ENCODE measurements at regions not wholly inside any gene's neighbourhood (a gene's known extent, or its start where the extent isn't known, plus 50 kb on each side); places are given as distances from the start of the nearest gene placed in this dataset.

DNA sequence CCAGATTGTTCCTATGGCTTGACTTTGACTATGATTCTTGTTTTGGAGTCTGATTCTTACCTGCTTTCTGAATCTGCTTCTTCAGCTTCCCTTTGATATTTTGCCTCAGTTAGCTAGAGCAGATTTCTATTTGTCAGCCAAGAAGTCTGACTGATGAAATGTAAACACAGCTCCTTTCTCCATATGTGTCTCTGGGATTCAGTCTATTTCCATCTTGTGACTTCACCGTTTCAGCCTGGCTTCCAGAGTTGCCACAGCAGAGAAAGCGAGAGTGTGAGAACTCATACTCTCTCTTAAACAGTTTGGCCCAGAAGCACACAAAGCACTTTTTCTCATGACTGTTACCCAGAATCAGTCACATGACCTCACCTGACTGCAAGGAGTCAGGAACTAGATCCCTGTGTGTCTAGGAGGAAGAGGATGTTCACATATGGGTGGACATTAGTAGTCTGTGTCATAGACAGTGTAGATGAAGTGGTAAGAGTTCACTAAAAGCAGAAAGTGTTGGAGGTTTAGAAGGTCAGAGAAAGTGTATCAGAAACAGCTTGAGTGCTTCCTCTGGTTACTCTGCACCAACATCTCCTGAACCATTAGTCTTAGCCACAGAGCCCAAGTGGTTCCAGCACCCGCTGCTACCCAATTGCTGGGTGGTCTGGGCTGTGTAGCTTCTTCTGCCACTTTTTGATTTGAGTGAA is 103.4 kb upstream of the CDK6 start:
- no peak for ATAC-seq
- intact Hi-C loops (cut with DNase I) = no loop called here
- 91% methylated on average over 3 of the region's 3 CpGs for WGBS

GRCh38 chr7:92934096-92934495 is 97.7 kb upstream of the CDK6 start:
- DNase-seq (no peak), ATAC-seq (no peak)
- WGBS = 52% methylated on average over 1 of the region's 1 CpG
- Histone ChIP-seq H3K4me3 (ENCODE audit: low read length) (no peak overlapping the region), H3K9me3 (ENCODE audit: control insufficient read depth, low read length) (no peaks in the 10 kb centered on the region), H3K4me1 (ENCODE audit: control insufficient read depth, insufficient read depth, low read length) (no peaks in the 10 kb centered on the region), H3K27ac (ENCODE audit: low read length) (no peak overlapping the region), H3K27me3 (ENCODE audit: control insufficient read depth, insufficient read depth) (no peaks in the 10 kb centered on the region)
- intact Hi-C loops (cut with DNase I) = no loop called here

More for the DNA sequence above, 103.4 kb upstream of the CDK6 start:
- Histone ChIP-seq H3K9me3 (ENCODE audit: control insufficient read depth, low read length) (no peaks in the 10 kb centered on the region), H3K27ac (ENCODE audit: low read length) (no peak overlapping the region), H3K27me3 (ENCODE audit: control insufficient read depth, insufficient read depth) (no peaks in the 10 kb centered on the region), H3K4me1 (ENCODE audit: control insufficient read depth, insufficient read depth, low read length) (peaks cover 2% of the 10 kb centered on the region), H3K4me3 (ENCODE audit: low read length) (no peak overlapping the region)
- no peak for DNase-seq

DNA sequence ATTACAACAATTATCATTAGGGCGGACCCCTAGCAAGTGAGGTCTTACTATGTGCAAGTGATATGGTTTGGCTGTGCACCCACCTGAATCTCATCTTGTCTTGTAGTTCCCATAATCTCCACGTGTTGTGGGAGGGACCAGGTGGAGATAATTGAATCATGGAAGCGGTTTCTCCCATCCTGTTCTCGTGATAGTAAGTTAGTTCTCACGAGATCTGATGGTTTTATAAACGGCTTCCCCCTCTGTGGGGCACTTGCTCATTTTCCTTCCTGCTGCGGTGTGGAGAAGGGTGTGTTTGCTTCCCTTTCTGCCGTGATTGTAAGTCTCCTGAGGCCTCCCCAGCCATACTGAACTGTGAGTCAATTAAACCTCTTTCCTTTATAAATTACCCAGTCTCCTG is 96.1 kb upstream of the CDK6 start:
- Histone ChIP-seq H3K4me1 (ENCODE audit: control insufficient read depth, insufficient read depth, low read length) (no peaks in the 10 kb centered on the region), H3K9me3 (ENCODE audit: control insufficient read depth, low read length) (no peaks in the 10 kb centered on the region), H3K4me3 (ENCODE audit: low read length) (no peak overlapping the region), H3K27me3 (ENCODE audit: control insufficient read depth, insufficient read depth) (no peaks in the 10 kb centered on the region), H3K27ac (ENCODE audit: low read length) (no peak overlapping the region)
- ATAC-seq = no peak
- WGBS = 65% methylated on average over 8 of the region's 8 CpGs
- intact Hi-C loops (cut with DNase I) = no loop called here
- no peak for DNase-seq

- H3K9me3 ChIP-seq (ENCODE audit: control insufficient read depth, low read length) = no peaks in the 10 kb centered on the region
Observed at GRCh38 chr7:92930404-92930803, 94.0 kb upstream of the CDK6 start.

GRCh38 chr7:92926697-92927044 is 90.3 kb upstream of the CDK6 start:
- DNase-seq (no peak), ATAC-seq (no peak)
- WGBS = 85% methylated on average over 8 of the region's 8 CpGs
- no peaks in the 10 kb centered on the region for H3K9me3 ChIP-seq (ENCODE audit: control insufficient read depth, low read length)
- no peaks in the 10 kb centered on the region for H3K27me3 ChIP-seq (ENCODE audit: control insufficient read depth, insufficient read depth)
- no peaks in the 10 kb centered on the region for H3K4me1 ChIP-seq (ENCODE audit: control insufficient read depth, insufficient read depth, low read length)
- H3K4me3 ChIP-seq (ENCODE audit: low read length) = no peak overlapping the region
- H3K27ac ChIP-seq (ENCODE audit: low read length) = no peak overlapping the region
- intact Hi-C loops (cut with DNase I) = no loop called here

More at GRCh38 chr7:92930404-92930803, 94.0 kb upstream of the CDK6 start:
- H3K27ac ChIP-seq (ENCODE audit: low read length) = no peak overlapping the region
- intact Hi-C loops (cut with DNase I) = no loop called here
- ATAC-seq (no peak), DNase-seq (no peak)
- no peak overlapping the region for H3K4me3 ChIP-seq (ENCODE audit: low read length)
- H3K4me1 ChIP-seq (ENCODE audit: control insufficient read depth, insufficient read depth, low read length) = no peaks in the 10 kb centered on the region
- H3K27me3 ChIP-seq (ENCODE audit: control insufficient read depth, insufficient read depth) = no peaks in the 10 kb centered on the region
- WGBS = 74% methylated on average over 1 of the region's 1 CpG

DNA sequence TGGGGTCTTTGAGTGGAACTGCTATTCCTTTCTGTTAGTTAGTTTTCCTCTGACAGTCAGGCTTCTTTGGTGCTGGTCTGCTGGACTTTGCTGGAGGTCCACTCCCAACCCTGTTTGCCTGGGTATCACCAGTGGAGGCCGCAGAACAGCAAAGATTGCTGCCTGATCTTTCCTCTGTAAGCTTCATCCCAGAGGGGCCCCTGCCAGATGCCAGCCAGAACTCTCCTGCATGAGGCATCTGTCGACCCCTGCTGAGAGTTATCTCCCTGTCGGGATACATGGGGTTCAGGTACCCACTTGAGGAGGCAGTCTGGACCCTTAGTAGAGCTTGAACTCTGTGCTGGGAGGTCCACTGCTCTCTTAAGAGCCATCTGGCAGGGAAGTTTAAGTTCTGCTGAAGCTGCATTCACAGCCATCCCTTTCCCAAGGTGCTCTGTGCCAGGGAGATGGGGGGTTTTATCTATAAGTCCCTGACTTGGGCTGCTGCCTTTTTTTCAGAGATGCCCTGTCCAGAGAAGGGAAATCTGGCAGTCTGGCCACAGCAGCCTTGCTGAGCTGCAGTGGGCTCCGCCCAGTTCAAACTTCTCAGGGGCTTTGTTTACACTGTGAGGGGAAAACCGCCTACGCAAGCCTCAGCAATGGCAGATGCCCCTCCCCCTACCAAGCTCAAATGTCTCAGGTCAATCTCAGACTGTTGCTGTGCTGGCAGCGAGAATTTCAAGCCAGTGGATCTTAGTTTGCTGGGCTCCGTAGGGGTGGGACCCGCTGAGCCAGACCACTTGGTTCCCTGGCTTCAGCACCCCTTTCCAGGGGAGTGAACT is 89.7 kb upstream of the CDK6 start:
- H3K4me1 ChIP-seq (ENCODE audit: control insufficient read depth, insufficient read depth, low read length) = no peaks in the 10 kb centered on the region
- no peak for DNase-seq
- 54% methylated on average over 9 of the region's 9 CpGs for WGBS
- H3K9me3 ChIP-seq (ENCODE audit: control insufficient read depth, low read length) = no peaks in the 10 kb centered on the region
- H3K27me3 ChIP-seq (ENCODE audit: control insufficient read depth, insufficient read depth) = no peaks in the 10 kb centered on the region
- H3K4me3 ChIP-seq (ENCODE audit: low read length) = no peak overlapping the region
- intact Hi-C loops (cut with DNase I) = no loop called here
- no peak overlapping the region for H3K27ac ChIP-seq (ENCODE audit: low read length)
- no peak for ATAC-seq

DNA sequence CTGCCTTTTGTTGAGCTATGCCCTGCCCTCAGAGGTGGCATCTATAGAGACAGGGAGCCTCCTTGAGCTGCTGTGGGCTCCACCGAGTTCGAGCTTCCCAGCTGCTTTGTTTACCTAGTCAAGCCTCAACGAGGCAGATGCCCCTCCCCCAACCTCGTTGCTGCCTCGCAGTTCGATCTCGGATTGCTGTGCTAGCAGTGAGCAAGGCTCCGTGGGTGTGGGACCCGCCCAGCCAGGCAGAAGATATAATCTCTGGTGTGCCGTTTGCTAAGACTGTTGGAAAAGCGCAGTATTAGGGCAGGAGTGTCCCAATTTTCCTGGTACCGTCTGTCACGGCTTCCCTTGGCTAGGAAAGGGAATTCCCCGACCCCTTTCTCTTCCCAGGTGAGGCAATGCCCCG is 88.4 kb upstream of the CDK6 start:
- Histone ChIP-seq H3K27me3 (ENCODE audit: control insufficient read depth, insufficient read depth) (no peaks in the 10 kb centered on the region), H3K4me3 (ENCODE audit: low read length) (no peak overlapping the region), H3K27ac (ENCODE audit: low read length) (no peak overlapping the region), H3K4me1 (ENCODE audit: control insufficient read depth, insufficient read depth, low read length) (no peaks in the 10 kb centered on the region), H3K9me3 (ENCODE audit: control insufficient read depth, low read length) (no peaks in the 10 kb centered on the region)
- DNase-seq (no peak), ATAC-seq (no peak)
- intact Hi-C loops (cut with DNase I) = no loop called here
- 88% methylated on average over 15 of the region's 15 CpGs for WGBS

DNA sequence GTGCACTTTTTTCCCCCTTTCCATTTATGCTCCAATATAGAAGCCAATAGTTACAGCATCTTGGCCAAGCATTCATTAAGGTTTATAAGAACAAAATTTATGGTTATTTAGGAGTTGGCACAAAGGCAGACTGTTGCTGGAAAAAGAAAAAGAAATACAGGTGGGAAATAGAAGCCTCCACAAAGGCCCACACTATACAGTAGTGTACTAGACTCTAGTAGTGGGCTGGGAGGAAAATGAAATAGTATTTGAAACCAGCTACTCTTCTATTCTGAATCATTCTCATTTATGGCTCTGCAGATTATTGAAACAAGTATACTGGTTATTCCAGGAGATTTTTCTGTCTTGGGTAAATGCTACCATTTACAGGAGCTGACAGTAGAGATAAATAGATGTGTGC is 80.9 kb upstream of the CDK6 start:
- no peak overlapping the region for H3K4me3 ChIP-seq (ENCODE audit: low read length)
- H3K27ac ChIP-seq (ENCODE audit: low read length) = no peak overlapping the region
- intact Hi-C loops (cut with DNase I) = no loop called here
- no peak for DNase-seq
- no peaks in the 10 kb centered on the region for H3K27me3 ChIP-seq (ENCODE audit: control insufficient read depth, insufficient read depth)
- ATAC-seq = no peak
- no peaks in the 10 kb centered on the region for H3K9me3 ChIP-seq (ENCODE audit: control insufficient read depth, low read length)
- H3K4me1 ChIP-seq (ENCODE audit: control insufficient read depth, insufficient read depth, low read length) = no peaks in the 10 kb centered on the region

GRCh38 chr7:92916770-92917224 is 80.4 kb upstream of the CDK6 start:
- H3K4me3 ChIP-seq (ENCODE audit: low read length) = no peak overlapping the region
- H3K27me3 ChIP-seq (ENCODE audit: control insufficient read depth, insufficient read depth) = no peaks in the 10 kb centered on the region
- DNase-seq (peak in 1 of 3 donors; percentile 43), ATAC-seq (no peak)
- no peaks in the 10 kb centered on the region for H3K9me3 ChIP-seq (ENCODE audit: control insufficient read depth, low read length)
- no peak overlapping the region for H3K27ac ChIP-seq (ENCODE audit: low read length)
- intact Hi-C loops (cut with DNase I) = no loop called here
- WGBS = 27% methylated on average over 3 of the region's 3 CpGs
- no peaks in the 10 kb centered on the region for H3K4me1 ChIP-seq (ENCODE audit: control insufficient read depth, insufficient read depth, low read length)

- H3K9me3 ChIP-seq (ENCODE audit: control insufficient read depth, low read length) = no peaks in the 10 kb centered on the region
Observed at GRCh38 chr7:92915348-92915747, 79.0 kb upstream of the CDK6 start.

DNA sequence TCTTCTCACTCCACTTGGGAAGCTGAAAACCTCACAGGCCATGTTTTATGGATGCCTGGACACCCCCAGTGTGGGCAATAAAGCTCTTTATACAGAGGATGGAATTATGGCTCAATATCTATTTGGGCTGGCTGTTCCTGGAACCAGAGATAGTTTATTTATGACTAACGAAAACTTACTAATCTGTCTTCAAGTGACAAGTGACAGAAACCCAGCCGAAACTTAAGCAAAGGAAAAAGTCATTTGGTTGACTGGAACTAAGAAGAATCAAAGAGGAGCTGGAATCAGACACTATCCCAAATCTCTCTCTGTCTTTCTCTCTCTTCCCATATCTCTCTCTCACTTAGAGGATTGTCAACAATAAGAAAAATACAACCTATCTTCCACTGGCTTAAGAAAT is 78.3 kb upstream of the CDK6 start:
- 44% methylated on average over 2 of the region's 2 CpGs for WGBS
- H3K4me3 ChIP-seq (ENCODE audit: low read length) = no peak overlapping the region
- no peaks in the 10 kb centered on the region for H3K4me1 ChIP-seq (ENCODE audit: control insufficient read depth, insufficient read depth, low read length)
- DNase-seq (no peak), ATAC-seq (no peak)
- H3K9me3 ChIP-seq (ENCODE audit: control insufficient read depth, low read length) = no peaks in the 10 kb centered on the region
- no peak overlapping the region for H3K27ac ChIP-seq (ENCODE audit: low read length)
- intact Hi-C loops (cut with DNase I) = no loop called here
- H3K27me3 ChIP-seq (ENCODE audit: control insufficient read depth, insufficient read depth) = no peaks in the 10 kb centered on the region

More at GRCh38 chr7:92915348-92915747, 79.0 kb upstream of the CDK6 start:
- intact Hi-C loops (cut with DNase I) = no loop called here
- no peak for DNase-seq
- ATAC-seq = no peak
- Histone ChIP-seq H3K4me1 (ENCODE audit: control insufficient read depth, insufficient read depth, low read length) (no peaks in the 10 kb centered on the region), H3K27ac (ENCODE audit: low read length) (no peak overlapping the region), H3K4me3 (ENCODE audit: low read length) (no peak overlapping the region), H3K27me3 (ENCODE audit: control insufficient read depth, insufficient read depth) (no peaks in the 10 kb centered on the region)
- WGBS = 71% methylated on average over 3 of the region's 3 CpGs
